HG02884 (cell line): ENCODE measurements at regions not wholly inside any gene's neighbourhood (a gene's known extent, or its start where the extent isn't known, plus 50 kb on each side); places are given as distances from the start of the nearest gene placed in this dataset.

Experiments
- ATAC-seq: cut with Tn5 transposase; IDR thresholded peaks from one replicate; pipeline ENCODE4 v1.9.1; 2021; ENCODE audit warnings: mild to moderate bottlenecking, moderate library complexity; ENCODE audit not compliant: unreplicated experiment

DNA sequence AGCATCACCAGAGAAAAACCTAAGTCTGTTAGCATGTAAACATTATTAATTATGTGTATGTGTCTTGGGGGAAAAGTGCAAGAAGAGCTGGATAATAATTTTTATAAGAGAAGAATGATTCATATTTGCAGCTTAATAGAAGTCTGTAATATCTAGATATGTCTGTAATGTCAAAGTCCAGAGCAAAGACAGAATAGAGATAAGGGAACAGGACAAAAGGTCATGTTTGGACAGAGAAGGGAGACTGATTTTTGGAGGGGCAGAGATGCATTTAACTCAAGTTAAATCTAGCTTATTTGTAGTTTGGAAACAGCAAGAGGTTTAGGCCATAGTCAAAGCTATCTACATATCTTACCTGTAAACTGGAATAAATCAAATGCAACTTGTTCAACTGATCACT is 61.2 kb downstream of the MAGED1 start:
- ATAC-seq, result no peak

GRCh38 chrX:51955200-51955599 is 61.8 kb downstream of the MAGED1 start:
- ATAC-seq, result peak; percentile 98

GRCh38 chrX:51956441-51956840 is 63.0 kb downstream of the MAGED1 start:
- ATAC-seq, result no peak

- no peak for ATAC-seq
These were observed 81.9 kb downstream of the MAGED1 start for GRCh38 chrX:51975360-51975759.

DNA sequence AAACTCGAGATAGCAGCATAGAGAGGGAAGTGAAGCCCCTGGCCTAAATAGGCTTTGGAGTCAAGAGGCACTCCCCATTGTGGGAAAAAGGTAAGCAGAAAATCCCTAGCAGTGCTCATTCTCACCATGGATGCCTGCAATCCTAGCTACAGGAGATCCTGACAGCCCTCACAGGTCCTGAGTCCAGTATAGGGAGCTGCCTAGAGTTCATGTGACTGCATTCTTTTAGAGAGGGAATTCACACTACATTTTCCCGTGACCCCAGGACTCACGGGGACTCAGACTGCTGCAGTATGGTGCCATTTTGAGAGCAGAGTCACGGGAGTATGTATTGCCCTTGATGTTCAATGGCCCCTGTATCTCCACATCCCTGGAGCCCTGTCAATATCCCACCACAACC is 82.4 kb downstream of the MAGED1 start:
- no peak for ATAC-seq

DNA sequence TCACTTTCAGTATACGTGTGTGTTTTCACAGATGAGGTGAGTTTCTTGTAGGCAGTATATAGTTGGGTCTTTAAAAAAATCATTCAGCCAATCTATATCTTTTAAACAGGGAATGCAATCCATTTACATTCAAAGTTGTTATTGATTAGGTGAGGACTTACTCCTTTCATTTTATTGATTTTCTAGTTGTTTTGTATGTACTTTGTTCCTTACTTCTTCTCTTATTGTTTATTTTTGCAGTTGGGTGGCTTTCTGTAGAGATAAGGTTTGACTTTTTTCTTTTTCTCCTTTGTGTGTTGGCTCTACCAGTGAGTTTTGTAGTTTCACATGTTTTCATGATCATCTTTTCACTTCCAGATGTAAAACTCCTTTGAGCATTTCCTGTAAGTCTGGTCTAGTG is 83.1 kb downstream of the MAGED1 start:
- no peak for ATAC-seq
